Gastroesophageal sphincter (tissue), 3 donors: ENCODE measurements at regions not wholly inside any gene's neighbourhood (a gene's known extent, or its start where the extent isn't known, plus 50 kb on each side); places are given as distances from the start of the nearest gene placed in this dataset.

ENCODE experiments used
- POLR2A ChIP-seq, 2 donors: fragments of 450-650 bp; IDR thresholded peaks; one replicate each; pipeline ENCODE4 v1.6.1; 2017; ENCODE audit warnings: antibody characterized with exemption in 2 of 2, mild to moderate bottlenecking in 2 of 2, moderate library complexity in 1 of 2
- TF ChIP-seq, protein P1 (sequence below), 4 experiments: fragments of 200-600 bp in 2 of 4; fragments of 450-650 bp in 2 of 4; sonication (generic) in 1 of 4; IDR thresholded peaks; one replicate each; pipeline ENCODE4 v1.5.1; 2017 to 2019; ENCODE audit warnings: antibody characterized with exemption in 4 of 4, mild to moderate bottlenecking in 2 of 4, moderate library complexity in 2 of 4

DNA sequence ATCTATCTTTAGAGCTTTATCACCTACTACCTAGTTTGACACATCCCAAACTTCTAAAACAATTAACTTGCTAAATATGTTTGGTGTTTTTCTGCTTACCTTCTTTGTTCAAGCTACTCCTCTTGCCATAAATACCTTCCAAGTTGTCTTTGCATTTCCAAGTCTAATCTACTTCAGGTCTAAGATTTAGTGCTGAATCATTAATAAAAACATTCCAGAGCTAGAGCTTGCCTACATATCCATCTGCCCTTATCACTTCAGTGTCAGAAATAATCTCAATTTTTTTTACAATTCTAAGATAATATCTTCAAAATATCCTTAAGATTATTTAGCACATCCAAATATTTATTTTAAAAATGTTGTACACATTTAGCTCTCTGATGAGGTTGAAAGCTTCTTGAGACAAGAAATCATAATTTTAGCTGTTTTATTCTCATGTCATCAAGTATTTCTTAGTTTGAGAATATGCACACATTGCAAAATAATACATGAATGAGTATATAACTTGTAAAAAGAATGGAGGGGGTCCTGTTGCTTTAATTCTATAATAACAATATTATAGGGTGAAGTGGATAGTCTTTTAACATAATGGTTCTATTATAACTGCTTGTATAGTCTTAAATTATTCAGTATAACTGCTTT is 466.3 kb downstream of the SEMA3D start:
- TF ChIP-seq, protein P1, sequence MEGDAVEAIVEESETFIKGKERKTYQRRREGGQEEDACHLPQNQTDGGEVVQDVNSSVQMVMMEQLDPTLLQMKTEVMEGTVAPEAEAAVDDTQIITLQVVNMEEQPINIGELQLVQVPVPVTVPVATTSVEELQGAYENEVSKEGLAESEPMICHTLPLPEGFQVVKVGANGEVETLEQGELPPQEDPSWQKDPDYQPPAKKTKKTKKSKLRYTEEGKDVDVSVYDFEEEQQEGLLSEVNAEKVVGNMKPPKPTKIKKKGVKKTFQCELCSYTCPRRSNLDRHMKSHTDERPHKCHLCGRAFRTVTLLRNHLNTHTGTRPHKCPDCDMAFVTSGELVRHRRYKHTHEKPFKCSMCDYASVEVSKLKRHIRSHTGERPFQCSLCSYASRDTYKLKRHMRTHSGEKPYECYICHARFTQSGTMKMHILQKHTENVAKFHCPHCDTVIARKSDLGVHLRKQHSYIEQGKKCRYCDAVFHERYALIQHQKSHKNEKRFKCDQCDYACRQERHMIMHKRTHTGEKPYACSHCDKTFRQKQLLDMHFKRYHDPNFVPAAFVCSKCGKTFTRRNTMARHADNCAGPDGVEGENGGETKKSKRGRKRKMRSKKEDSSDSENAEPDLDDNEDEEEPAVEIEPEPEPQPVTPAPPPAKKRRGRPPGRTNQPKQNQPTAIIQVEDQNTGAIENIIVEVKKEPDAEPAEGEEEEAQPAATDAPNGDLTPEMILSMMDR (IDR thresholded peaks at IDR 0.05) = no peak
- TF ChIP-seq POLR2A (IDR thresholded peaks at IDR 0.05) = no peak
